Hindlimb muscle (tissue), 1 donor: ENCODE measurements at regions not wholly inside any gene's neighbourhood (a gene's known extent, or its start where the extent isn't known, plus 50 kb on each side); places are given as distances from the start of the nearest gene placed in this dataset.
"Not testable (repeated sequence)": the region's sequence is repeated elsewhere in the genome, so short reads cannot be mapped to it uniquely, and the experiment has no call there.

Experiments
- DNase-seq: peaks from one replicate; pipeline ENCODE4 v3.0.0-alpha.2; 2013

GRCh38 chr12:38484821-38485449 lies 168.4 kb downstream of the ALG10B start:
- DNase-seq = no peak

GRCh38 chr12:38488866-38489265 lies 172.3 kb downstream of the ALG10B start:
- DNase-seq = no peak

- DNase-seq = no peak
These were observed 173.5 kb downstream of the ALG10B start for GRCh38 chr12:38490073-38490472.

GRCh38 chr12:38490941-38491340 lies 174.4 kb downstream of the ALG10B start:
- DNase-seq = no peak

- DNase-seq = peak; percentile 6
These were observed 184.9 kb downstream of the ALG10B start for GRCh38 chr12:38501481-38501880.

- no peak for DNase-seq
These were observed 185.4 kb downstream of the ALG10B start for GRCh38 chr12:38501991-38502390.

- no peak for DNase-seq
These were observed 185.8 kb downstream of the ALG10B start for GRCh38 chr12:38502415-38502814.

- DNase-seq = no peak
These were observed 191.3 kb downstream of the ALG10B start for GRCh38 chr12:38507839-38508238.

- DNase-seq = no peak
These were observed 191.7 kb downstream of the ALG10B start for GRCh38 chr12:38508246-38508645.

GRCh38 chr12:38515912-38516311 lies 199.3 kb downstream of the ALG10B start:
- no peak for DNase-seq

GRCh38 chr12:38516418-38516817 lies 199.8 kb downstream of the ALG10B start:
- no peak for DNase-seq

GRCh38 chr12:38523920-38524319 lies 207.3 kb downstream of the ALG10B start:
- DNase-seq = no peak

GRCh38 chr12:38527631-38528030 lies 211.1 kb downstream of the ALG10B start:
- no peak for DNase-seq

- DNase-seq = no peak
These were observed 212.0 kb downstream of the ALG10B start for GRCh38 chr12:38528527-38528926.

GRCh38 chr12:38529281-38529680 lies 212.7 kb downstream of the ALG10B start:
- DNase-seq = not testable (repeated sequence)

GRCh38 chr12:38538319-38538718 lies 221.7 kb downstream of the ALG10B start:
- no peak for DNase-seq

- no peak for DNase-seq
These were observed 223.6 kb downstream of the ALG10B start for GRCh38 chr12:38540156-38540555.

- no peak for DNase-seq
These were observed 225.3 kb downstream of the ALG10B start for GRCh38 chr12:38541849-38542248.

GRCh38 chr12:38543151-38543550 lies 226.6 kb downstream of the ALG10B start:
- no peak for DNase-seq

- no peak for DNase-seq
These were observed 227.9 kb downstream of the ALG10B start for GRCh38 chr12:38544330-38545066.

- DNase-seq = no peak
These were observed 231.0 kb downstream of the ALG10B start for GRCh38 chr12:38547586-38547985.

GRCh38 chr12:38555620-38556591 lies 239.3 kb downstream of the ALG10B start:
- no peak for DNase-seq

- DNase-seq = peak; percentile 5
These were observed 240.1 kb downstream of the ALG10B start for GRCh38 chr12:38556647-38557046.
